Astrocyte of the cerebellum (primary cell): ENCODE measurements at regions not wholly inside any gene's neighbourhood (a gene's known extent, or its start where the extent isn't known, plus 50 kb on each side); places are given as distances from the start of the nearest gene placed in this dataset.
"Not testable (repeated sequence)": the region's sequence is repeated elsewhere in the genome, so short reads cannot be mapped to it uniquely, and the experiment has no call there.

Source experiments
- DNase-seq: peaks from one replicate; pipeline ENCODE4 v3.0.0-alpha.2; 2011; ENCODE audit warnings: low read depth
- H3K4me3 ChIP-seq: 2 replicates; pipeline ENCODE4 v1.5.1; 2011; ENCODE audit warnings: mild to moderate bottlenecking, low read depth, low read length, moderate library complexity
- CTCF ChIP-seq: IDR thresholded peaks from 2 replicates; pipeline ENCODE4 v1.5.1; 2012; ENCODE audit warnings: low read length, low read depth, moderate library complexity, mild to moderate bottlenecking; ENCODE audit errors: missing control alignments
- in situ Hi-C: cut with HindIII; loops from 2 replicates; pipeline ENCODE4 v1.10.0; 2017; ENCODE audit warnings: low sequenced_read_pairs

- DNase-seq, result no peak
- no peak overlapping the region for H3K4me3 ChIP-seq
- in situ Hi-C loops, result no loop called here
- no peak for TF ChIP-seq CTCF
These were observed 1118.5 kb downstream of the SLC16A7 start for GRCh38 chr12:60714141-60714900.

GRCh38 chr12:60724475-60724874, 1128.6 kb downstream of the SLC16A7 start:
- in situ Hi-C loops, result no loop called here
- DNase-seq, result no peak
- H3K4me3 ChIP-seq, result no peak overlapping the region
- no peak for TF ChIP-seq CTCF

GRCh38 chr12:60724984-60725383, 1129.2 kb downstream of the SLC16A7 start:
- no peak overlapping the region for H3K4me3 ChIP-seq
- in situ Hi-C loops, result no loop called here
- TF ChIP-seq CTCF, result no peak
- DNase-seq, result no peak

GRCh38 chr12:60752589-60752988, 1156.8 kb downstream of the SLC16A7 start:
- in situ Hi-C loops, result no loop called here
- DNase-seq, result no peak
- TF ChIP-seq CTCF, result no peak
- no peak overlapping the region for H3K4me3 ChIP-seq

GRCh38 chr12:60758224-60758623, 1162.4 kb downstream of the SLC16A7 start:
- H3K4me3 ChIP-seq, result no peak overlapping the region
- no peak for TF ChIP-seq CTCF
- in situ Hi-C loops, result no loop called here
- no peak for DNase-seq

- in situ Hi-C loops, result no loop called here
- H3K4me3 ChIP-seq, result no peak overlapping the region
- TF ChIP-seq CTCF, result no peak
- DNase-seq, result no peak
These were observed 1165.1 kb downstream of the SLC16A7 start for GRCh38 chr12:60760965-60761364.

GRCh38 chr12:60801166-60801565, 1205.3 kb downstream of the SLC16A7 start:
- DNase-seq, in situ Hi-C loops, H3K4me3 ChIP-seq: not testable (repeated sequence)
